Keratinocyte (primary cell): ENCODE measurements at regions not wholly inside any gene's neighbourhood (a gene's known extent, or its start where the extent isn't known, plus 50 kb on each side); places are given as distances from the start of the nearest gene placed in this dataset.

Experiments used
- DNase-seq: peaks from one replicate; pipeline ENCODE4 v3.0.0-alpha.2; 2011; ENCODE audit warnings: low read depth, missing footprints, low spot score
- FAIRE-seq: peaks from 2 replicates; lab custom pipeline; 2011; peaks lifted over from hg19 to GRCh38; lab: Jason Lieb, UNC
- H2AFZ ChIP-seq: 2 replicates; pipeline ENCODE4 v1.6.0; 2012; ENCODE audit warnings: low read length, control low read depth, inconsistent platforms; ENCODE audit not compliant: control insufficient read depth
- H3K27ac ChIP-seq: 2 replicates; pipeline ENCODE4 v1.5.1; 2011; ENCODE audit warnings: low read length; ENCODE audit not compliant: control insufficient read depth, insufficient read depth
- H3K27me3 ChIP-seq: 3 replicates; pipeline ENCODE4 v1.6.0; 2011; ENCODE audit warnings: low read length; ENCODE audit not compliant: control insufficient read depth, insufficient read depth; ENCODE audit errors: extremely low read depth
- H3K36me3 ChIP-seq, 2 experiments: 2 replicates in 1 of 2; 3 replicates in 1 of 2; pipeline ENCODE4 v1.5.1; 2011; ENCODE audit warnings: low read length in 2 of 2, mild to moderate bottlenecking in 1 of 2; ENCODE audit not compliant: control insufficient read depth in 2 of 2, insufficient read depth in 2 of 2; ENCODE audit errors: extremely low read depth in 1 of 2
- H3K4me1 ChIP-seq: 3 replicates; pipeline ENCODE4 v1.5.1; 2011; ENCODE audit warnings: low read length; ENCODE audit not compliant: control insufficient read depth, insufficient read depth; ENCODE audit errors: extremely low read depth
- H3K4me2 ChIP-seq: 3 replicates; pipeline ENCODE4 v1.6.0; 2011; ENCODE audit warnings: low read depth, low read length; ENCODE audit not compliant: control insufficient read depth, insufficient read depth; ENCODE audit errors: extremely low read depth
- H3K4me3 ChIP-seq, 3 experiments: fragments of 200-600 bp in 1 of 3; sonication (generic) in 1 of 3; 2 replicates in 2 of 3; 3 replicates in 1 of 3; pipeline ENCODE4 v1.5.1; 2011 to 2016; ENCODE audit warnings: low read length in 3 of 3, mild to moderate bottlenecking in 3 of 3, control low read depth in 2 of 3, inconsistent platforms in 1 of 3, low read depth in 1 of 3, mixed read lengths in 1 of 3, mixed run types in 1 of 3, moderate library complexity in 1 of 3; ENCODE audit not compliant: control insufficient read depth in 2 of 3, insufficient read depth in 2 of 3; ENCODE audit errors: extremely low read depth in 1 of 3
- H3K79me2 ChIP-seq: 2 replicates; pipeline ENCODE4 v1.6.0; 2012; ENCODE audit warnings: low read length; ENCODE audit not compliant: control insufficient read depth, insufficient read depth
- H3K9ac ChIP-seq: 3 replicates; pipeline ENCODE4 v1.6.0; 2011; ENCODE audit warnings: low read length; ENCODE audit not compliant: control insufficient read depth, insufficient read depth; ENCODE audit errors: extremely low read depth
- H3K9me1 ChIP-seq: 3 replicates; pipeline ENCODE4 v1.6.0; 2011; ENCODE audit warnings: low read length; ENCODE audit not compliant: control insufficient read depth, insufficient read depth; ENCODE audit errors: extremely low read depth
- H3K9me3 ChIP-seq: 2 replicates; pipeline ENCODE4 v1.5.1; 2012; ENCODE audit warnings: low read depth, low read length; ENCODE audit not compliant: control insufficient read depth
- H4K20me1 ChIP-seq: 3 replicates; pipeline ENCODE4 v1.6.0; 2011; ENCODE audit warnings: low read length; ENCODE audit not compliant: control insufficient read depth, insufficient read depth; ENCODE audit errors: extremely low read depth
- CTCF ChIP-seq, 3 experiments: IDR thresholded peaks in 1 of 3; conservative IDR thresholded peaks in 1 of 3; optimal IDR thresholded peaks in 1 of 3; 2 replicates in 2 of 3; 3 replicates in 1 of 3; pipeline versions ENCODE3 to v1.5.1; 2011; ENCODE audit warnings: low read length in 3 of 3, mild to moderate bottlenecking in 3 of 3, moderate library complexity in 2 of 3, control low read depth in 1 of 3, inconsistent platforms in 1 of 3; ENCODE audit not compliant: insufficient read depth in 2 of 3; ENCODE audit errors: extremely low read depth in 1 of 3
- EZH2 ChIP-seq: IDR thresholded peaks from one replicate; pipeline ENCODE4 v1.6.1; 2012; ENCODE audit warnings: inconsistent platforms, mild to moderate bottlenecking, low read length, moderate library complexity
- dilution Hi-C: fragments of 300-500 bp; cut with MboI; formaldehyde crosslinking; loops from one replicate; pipeline ENCODE4 v1.7.0; 2020; ENCODE audit warnings: low sequenced_read_pairs; ENCODE audit not compliant: extremely low pct_ligation_motif_present

- no peaks in the 10 kb centered on the region for H3K27me3 ChIP-seq
- no peaks in the 10 kb centered on the region for H4K20me1 ChIP-seq
- no peak overlapping the region for H3K27ac ChIP-seq
- no peak for FAIRE-seq
- dilution Hi-C loops: no loop called here
- H3K36me3 ChIP-seq: no peaks in the 10 kb centered on the region
- H3K9me3 ChIP-seq: no peaks in the 10 kb centered on the region
- no peak for DNase-seq
- H3K9me1 ChIP-seq: no peaks in the 10 kb centered on the region
- no peak overlapping the region for H3K9ac ChIP-seq
- H3K4me3 ChIP-seq: no peak overlapping the region
- H3K4me2 ChIP-seq: no peak overlapping the region
- no peaks in the 10 kb centered on the region for H3K79me2 ChIP-seq
- H3K4me1 ChIP-seq: no peaks in the 10 kb centered on the region
- no peak overlapping the region for H2AFZ ChIP-seq
- no peak for TF ChIP-seq EZH2
- no peak for TF ChIP-seq CTCF (optimal IDR thresholded peaks at IDR 0.05 in 1 of 3, IDR thresholded peaks at IDR 0.05 in 1 of 3, conservative IDR thresholded peaks at IDR 0.05 in 1 of 3; ENCODE audit: extremely low read depth in 1 of 3, insufficient read depth in 2 of 3, low read length in 3 of 3)
Measured at GRCh38 chr2:14717131-14717530, 84.6 kb downstream of the LRATD1 start.

GRCh38 chr2:14720319-14720718, 87.8 kb downstream of the LRATD1 start:
- dilution Hi-C loops: no loop called here
- no peak for DNase-seq

More at GRCh38 chr2:14720319-14720718, 87.8 kb downstream of the LRATD1 start:
- H3K4me3 ChIP-seq: no peak overlapping the region
- H3K9me3 ChIP-seq: no peaks in the 10 kb centered on the region
- FAIRE-seq: no peak
- TF ChIP-seq CTCF (optimal IDR thresholded peaks at IDR 0.05 in 1 of 3, IDR thresholded peaks at IDR 0.05 in 1 of 3, conservative IDR thresholded peaks at IDR 0.05 in 1 of 3; ENCODE audit: extremely low read depth in 1 of 3, insufficient read depth in 2 of 3, low read length in 3 of 3) (no peak), EZH2 (no peak)
- no peaks in the 10 kb centered on the region for H3K36me3 ChIP-seq
- H3K4me1 ChIP-seq: no peaks in the 10 kb centered on the region
- H3K79me2 ChIP-seq: no peaks in the 10 kb centered on the region
- H3K9ac ChIP-seq: no peak overlapping the region
- no peaks in the 10 kb centered on the region for H4K20me1 ChIP-seq
- no peaks in the 10 kb centered on the region for H3K9me1 ChIP-seq
- H3K27ac ChIP-seq: no peak overlapping the region
- H2AFZ ChIP-seq: no peak overlapping the region
- no peaks in the 10 kb centered on the region for H3K27me3 ChIP-seq
- no peak overlapping the region for H3K4me2 ChIP-seq
